ENCODE measurements at regions not wholly inside any gene's neighbourhood (a gene's known extent, or its start where the extent isn't known, plus 50 kb on each side); places are given as distances from the start of the nearest gene placed in this dataset.

DNA sequence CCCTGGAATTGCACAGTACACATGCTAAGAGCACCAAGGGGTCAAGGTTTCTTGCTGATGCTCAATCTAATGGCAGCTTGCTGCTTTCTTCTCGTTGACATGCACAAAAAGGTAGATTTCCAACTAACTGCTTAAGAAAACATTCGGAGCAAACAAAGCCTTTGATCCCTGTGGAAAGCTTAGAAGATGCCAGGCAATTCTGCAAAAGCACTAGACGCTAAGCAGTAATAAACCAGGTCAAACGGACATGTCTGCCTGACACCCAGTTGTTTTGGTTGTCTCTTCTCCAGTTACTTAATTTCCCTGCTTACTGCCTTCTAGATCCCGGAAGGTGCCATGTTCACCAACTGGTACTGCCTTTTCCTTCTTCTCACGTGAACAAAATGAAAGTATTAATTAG is 100.5 kb upstream of the TMCC3 start:
- DNase-seq (no peak), ATAC-seq (no peak)
- no peaks in the 10 kb centered on the region for H3K4me1 Mint-ChIP-seq (ENCODE audit: low read depth)

DNA sequence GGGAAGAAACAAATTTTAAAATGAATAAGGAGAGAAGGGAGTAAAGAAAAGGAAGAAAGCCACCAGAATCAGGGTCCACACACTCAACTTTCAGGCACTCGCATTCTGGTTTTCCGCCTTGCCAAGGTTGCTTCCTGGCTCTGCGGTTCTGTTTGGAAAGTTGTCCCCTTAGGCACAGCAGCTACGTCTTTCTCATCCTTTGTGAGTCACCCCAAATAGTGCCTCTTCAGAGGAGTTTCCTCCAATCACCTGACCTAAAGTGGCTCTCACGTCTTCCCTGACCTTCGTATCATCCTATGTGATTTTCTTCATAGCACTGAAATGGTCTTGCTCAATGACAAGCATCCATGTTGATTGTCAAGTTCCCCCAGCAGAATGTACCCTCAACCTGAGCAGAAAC is 99.5 kb upstream of the TMCC3 start:
- no peak for ATAC-seq
- Mint-ChIP-seq H3K36me3 (ENCODE audit: insufficient read depth) (no peaks in the 10 kb centered on the region), H3K27me3 (ENCODE audit: low read depth) (peaks cover 10% of the 10 kb centered on the region), H3K4me3 (no peak overlapping the region), H3K4me1 (ENCODE audit: low read depth) (no peaks in the 10 kb centered on the region), H3K9me3 (no peaks in the 10 kb centered on the region)
- no peak for DNase-seq

More for the DNA sequence above, 100.5 kb upstream of the TMCC3 start:
- Mint-ChIP-seq H3K9me3 (no peaks in the 10 kb centered on the region), H3K4me3 (no peak overlapping the region), H3K27me3 (ENCODE audit: low read depth) (peaks cover 11% of the 10 kb centered on the region), H3K36me3 (ENCODE audit: insufficient read depth) (no peaks in the 10 kb centered on the region)

DNA sequence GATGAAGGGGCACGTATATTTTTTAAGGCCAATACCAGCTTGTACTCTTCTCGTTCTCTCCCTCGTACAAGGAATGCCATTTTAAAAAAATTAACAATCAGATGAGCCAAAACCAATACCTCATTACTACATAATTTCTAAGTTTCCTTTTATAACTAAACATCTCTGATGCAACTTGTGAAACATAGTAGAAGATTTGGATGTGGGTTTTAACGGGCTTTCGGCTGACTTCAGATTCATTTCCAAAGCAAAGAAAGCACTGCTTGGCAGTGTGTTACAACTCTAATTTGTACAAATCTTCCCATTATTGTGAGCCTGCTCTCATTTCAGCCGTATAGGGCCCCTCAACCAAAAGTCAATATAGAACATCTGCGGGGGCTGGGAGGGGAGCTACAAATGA is 99.1 kb upstream of the TMCC3 start:
- Mint-ChIP-seq H3K27me3 (ENCODE audit: low read depth) (peaks cover 8% of the 10 kb centered on the region), H3K36me3 (ENCODE audit: insufficient read depth) (no peaks in the 10 kb centered on the region), H3K9me3 (no peaks in the 10 kb centered on the region), H3K4me3 (no peak overlapping the region), H3K4me1 (ENCODE audit: low read depth) (no peaks in the 10 kb centered on the region)
- ATAC-seq = no peak
- no peak for DNase-seq

DNA sequence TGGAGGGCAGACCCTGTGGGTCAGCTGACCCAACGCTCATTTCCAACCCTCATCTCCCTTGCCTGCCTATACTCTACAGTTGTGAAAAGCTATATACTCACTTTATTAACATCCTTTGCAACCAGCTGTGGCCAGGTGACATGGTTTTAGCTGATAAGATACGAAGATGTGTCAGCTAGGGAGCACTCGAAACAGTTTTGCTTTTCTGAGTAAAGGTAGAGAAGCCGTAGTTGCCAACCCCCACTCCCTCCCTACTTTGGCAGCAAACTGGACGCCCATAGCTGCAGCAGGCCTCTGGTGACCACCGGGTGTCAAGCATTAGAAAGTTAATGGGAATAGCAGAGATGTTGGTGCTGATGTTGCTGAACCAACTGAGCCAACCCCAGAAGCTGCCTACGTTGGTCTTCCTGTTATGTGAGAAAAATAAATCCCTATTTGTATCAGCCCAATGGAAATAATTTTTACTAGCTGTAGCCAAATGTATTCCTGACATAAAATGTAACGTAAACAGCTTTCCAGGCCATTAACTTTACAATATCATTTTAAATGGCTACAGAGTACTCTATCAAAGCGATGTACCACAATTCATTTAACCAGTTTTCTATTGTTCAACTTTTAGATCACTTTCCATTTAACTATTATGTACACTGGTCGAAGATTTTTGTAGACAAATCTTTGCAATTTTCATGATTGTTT is 98.5 kb upstream of the TMCC3 start:
- Mint-ChIP-seq H3K4me3 (no peak overlapping the region), H3K4me1 (ENCODE audit: low read depth) (no peaks in the 10 kb centered on the region), H3K27me3 (ENCODE audit: low read depth) (peaks cover 8% of the 10 kb centered on the region), H3K9me3 (no peaks in the 10 kb centered on the region), H3K36me3 (ENCODE audit: insufficient read depth) (no peaks in the 10 kb centered on the region)
- no peak for DNase-seq
- no peak for ATAC-seq

DNA sequence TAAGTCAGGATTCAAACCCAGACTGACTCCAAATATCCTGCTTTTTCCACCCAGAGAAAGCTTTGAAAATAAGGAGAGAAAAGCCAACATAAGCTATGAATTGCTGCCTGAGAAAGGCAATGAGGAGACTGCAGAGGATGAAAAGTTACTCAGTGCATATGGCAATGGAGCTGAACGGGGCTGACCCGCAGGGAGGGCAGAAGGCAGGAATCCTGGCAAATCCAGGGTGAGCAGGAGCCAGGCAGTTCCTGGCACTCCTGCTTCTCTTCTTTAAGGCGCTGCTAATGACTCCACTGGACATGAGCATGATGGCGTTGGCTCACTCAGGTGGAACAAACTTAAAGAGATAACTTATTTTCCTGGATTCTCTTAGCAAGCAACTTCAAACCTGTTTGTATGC is 95.2 kb upstream of the TMCC3 start:
- Mint-ChIP-seq H3K27me3 (ENCODE audit: low read depth) (peaks cover 6% of the 10 kb centered on the region), H3K4me3 (no peak overlapping the region), H3K9me3 (no peaks in the 10 kb centered on the region), H3K4me1 (ENCODE audit: low read depth) (no peaks in the 10 kb centered on the region), H3K36me3 (ENCODE audit: insufficient read depth) (no peaks in the 10 kb centered on the region)
- DNase-seq (no peak), ATAC-seq (no peak)

DNA sequence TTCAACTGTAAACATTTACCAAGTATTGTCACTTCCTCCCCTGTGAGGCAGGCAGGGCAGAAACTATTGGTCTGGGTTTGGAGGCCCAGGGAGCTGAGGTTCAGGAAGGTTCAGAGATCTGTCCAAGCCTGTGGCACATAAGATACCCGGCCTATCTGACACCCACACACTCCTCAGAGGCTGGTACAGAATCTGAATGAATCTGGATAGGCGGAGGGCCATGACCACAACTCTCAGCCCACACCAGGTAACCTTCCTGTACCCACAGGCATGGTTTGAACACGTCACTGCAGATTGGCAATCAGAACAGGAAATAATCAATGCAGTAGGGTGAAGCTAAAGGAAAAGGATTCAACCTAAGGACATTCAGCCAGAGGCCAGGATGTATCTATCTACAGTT is 92.8 kb upstream of the TMCC3 start:
- no peaks in the 10 kb centered on the region for H3K4me1 Mint-ChIP-seq (ENCODE audit: low read depth)
- no peak overlapping the region for H3K4me3 Mint-ChIP-seq
- peaks cover 13% of the 10 kb centered on the region for H3K27me3 Mint-ChIP-seq (ENCODE audit: low read depth)
- no peaks in the 10 kb centered on the region for H3K9me3 Mint-ChIP-seq
- no peak for ATAC-seq
- DNase-seq = no peak
- H3K36me3 Mint-ChIP-seq (ENCODE audit: insufficient read depth) = no peaks in the 10 kb centered on the region

DNA sequence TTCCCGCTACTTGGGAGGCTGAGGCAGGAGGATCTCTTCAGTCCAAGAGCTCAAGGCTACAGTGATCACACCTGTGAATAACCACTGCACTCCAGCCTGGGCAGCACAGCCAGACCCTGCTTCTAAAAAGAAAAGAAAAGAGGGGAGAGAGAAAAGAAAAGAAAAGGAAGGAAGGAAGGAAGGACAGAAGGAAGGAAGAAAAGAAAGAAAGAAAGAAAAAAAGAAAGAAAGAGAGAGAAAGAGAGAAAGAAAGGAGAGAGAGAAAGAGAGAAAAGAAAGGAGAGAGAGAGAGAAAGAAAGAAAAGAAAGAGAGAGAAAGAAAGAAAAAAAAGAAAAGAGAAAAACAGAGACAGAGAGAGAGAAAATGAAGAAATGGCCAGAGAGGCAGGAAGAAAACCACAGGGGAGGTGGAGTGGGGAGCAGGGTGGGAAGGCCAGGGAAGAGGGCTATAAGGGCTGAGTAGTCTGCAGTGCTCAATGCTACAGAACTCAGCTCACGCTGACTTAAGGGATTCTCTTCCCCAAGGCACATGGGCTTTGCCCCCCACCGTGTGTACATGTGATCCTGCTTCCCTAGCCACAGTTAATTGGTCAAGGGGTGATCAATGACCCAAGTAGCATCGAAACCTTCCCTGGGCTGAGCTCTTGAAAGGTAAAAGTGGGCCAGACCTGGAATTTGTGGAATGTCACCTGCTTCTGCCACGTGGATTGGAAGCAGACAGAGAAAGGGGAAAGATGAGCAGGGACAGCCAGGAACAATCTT is 90.4 kb upstream of the TMCC3 start:
- Mint-ChIP-seq H3K4me1 (ENCODE audit: low read depth) (no peaks in the 10 kb centered on the region), H3K27me3 (ENCODE audit: low read depth) (peaks cover 13% of the 10 kb centered on the region), H3K4me3 (no peak overlapping the region), H3K36me3 (ENCODE audit: insufficient read depth) (no peaks in the 10 kb centered on the region), H3K9me3 (no peaks in the 10 kb centered on the region)
- ATAC-seq (no peak), DNase-seq (no peak)

DNA sequence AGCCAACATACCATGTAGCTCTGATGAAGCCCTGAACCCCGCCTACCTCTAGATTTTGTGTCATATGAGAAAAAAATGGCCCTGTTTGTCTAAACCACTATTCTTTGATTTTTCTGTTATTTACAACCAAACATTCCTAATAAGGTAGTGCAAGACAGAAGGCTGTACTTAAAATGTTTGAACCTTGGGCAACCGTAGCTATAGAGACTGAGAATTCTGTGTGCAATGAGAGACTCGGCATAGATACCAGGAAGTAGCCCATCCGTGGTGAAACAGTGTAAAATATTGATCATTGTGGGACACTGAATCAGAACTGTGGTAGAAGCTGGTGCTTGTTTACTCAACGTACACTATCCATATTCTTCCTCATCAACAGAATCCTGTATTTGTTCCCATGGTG is 86.5 kb upstream of the TMCC3 start:
- Mint-ChIP-seq H3K4me1 (ENCODE audit: low read depth) (no peaks in the 10 kb centered on the region), H3K36me3 (ENCODE audit: insufficient read depth) (no peaks in the 10 kb centered on the region), H3K4me3 (no peak overlapping the region), H3K27me3 (ENCODE audit: low read depth) (peaks cover 13% of the 10 kb centered on the region), H3K9me3 (no peaks in the 10 kb centered on the region)
- DNase-seq (no peak), ATAC-seq (no peak)

DNA sequence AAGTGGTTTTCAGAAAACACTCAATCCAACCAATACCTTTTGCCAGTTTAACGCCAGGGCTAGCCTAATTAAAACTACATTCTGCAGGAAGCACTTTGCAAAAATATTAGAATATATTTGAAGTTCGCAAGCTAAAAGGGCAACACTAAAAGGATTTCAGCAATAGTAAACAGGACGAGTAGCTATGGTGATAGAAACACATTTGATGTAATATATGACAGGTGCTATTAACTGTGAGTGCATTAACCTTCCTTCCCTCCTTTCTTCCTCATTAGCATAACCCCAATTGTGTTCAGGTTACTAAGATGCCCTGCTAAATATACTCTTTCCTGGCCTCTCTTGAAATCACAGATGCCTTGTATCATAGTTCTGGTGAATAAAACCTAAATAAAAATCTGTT is 85.6 kb upstream of the TMCC3 start:
- no peak overlapping the region for H3K4me3 Mint-ChIP-seq
- no peak for ATAC-seq
- H3K36me3 Mint-ChIP-seq (ENCODE audit: insufficient read depth) = no peaks in the 10 kb centered on the region
- no peaks in the 10 kb centered on the region for H3K9me3 Mint-ChIP-seq
- no peaks in the 10 kb centered on the region for H3K4me1 Mint-ChIP-seq (ENCODE audit: low read depth)
- H3K27me3 Mint-ChIP-seq (ENCODE audit: low read depth) = peaks cover 9% of the 10 kb centered on the region
- DNase-seq = no peak

DNA sequence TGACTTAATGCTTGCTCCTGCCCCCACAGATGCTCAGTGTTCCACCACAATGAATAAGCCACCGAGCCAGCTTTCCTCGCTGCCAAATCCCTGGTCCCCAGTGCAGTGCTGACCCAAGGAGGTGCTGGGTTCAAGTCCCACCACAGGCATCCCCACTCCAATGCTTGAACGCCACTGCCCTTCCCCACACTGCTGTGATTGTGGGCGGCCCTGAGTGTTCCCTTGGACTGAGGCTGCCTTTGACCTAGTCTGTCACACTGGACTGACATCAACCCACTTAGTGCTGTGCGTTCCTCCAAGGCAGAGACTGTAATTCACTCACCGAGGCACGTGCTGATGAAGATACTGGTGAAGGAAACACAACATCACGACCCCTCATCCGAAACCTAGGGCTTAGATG is 83.4 kb upstream of the TMCC3 start:
- no peaks in the 10 kb centered on the region for H3K9me3 Mint-ChIP-seq
- no peaks in the 10 kb centered on the region for H3K4me1 Mint-ChIP-seq (ENCODE audit: low read depth)
- no peaks in the 10 kb centered on the region for H3K36me3 Mint-ChIP-seq (ENCODE audit: insufficient read depth)
- H3K27me3 Mint-ChIP-seq (ENCODE audit: low read depth) = no peaks in the 10 kb centered on the region
- DNase-seq (no peak), ATAC-seq (no peak)
- no peak overlapping the region for H3K4me3 Mint-ChIP-seq

DNA sequence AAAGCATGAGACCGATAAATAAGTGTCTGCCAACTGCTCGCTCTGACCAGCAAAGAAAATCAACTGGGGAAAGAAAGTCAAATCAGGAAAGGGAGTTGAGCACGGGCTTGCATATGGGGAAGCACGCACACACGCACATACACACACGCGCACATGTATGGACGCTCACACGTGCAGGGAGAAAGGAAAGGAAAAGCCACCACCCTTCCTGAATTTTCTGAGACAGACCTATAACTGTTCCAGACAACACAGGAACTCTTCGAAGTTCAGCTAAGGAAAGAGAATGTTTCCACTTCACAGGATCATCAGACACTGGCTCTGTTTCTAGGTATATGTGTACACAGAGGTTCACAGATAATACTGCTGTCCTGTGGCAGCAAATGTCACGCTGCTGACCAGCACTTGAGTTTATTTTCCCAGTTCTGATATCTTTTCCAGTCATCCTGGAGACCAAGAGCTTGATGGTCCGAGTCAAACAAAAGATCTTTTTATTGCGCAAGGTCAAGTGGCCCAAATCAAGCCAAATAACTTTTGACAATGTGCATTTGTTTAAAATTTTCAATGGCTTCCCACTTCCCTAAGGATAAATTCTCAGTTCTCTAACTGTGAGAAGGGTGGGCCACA is 82.1 kb upstream of the TMCC3 start:
- Mint-ChIP-seq H3K9me3 (no peaks in the 10 kb centered on the region), H3K27me3 (ENCODE audit: low read depth) (no peaks in the 10 kb centered on the region), H3K4me3 (no peak overlapping the region), H3K36me3 (ENCODE audit: insufficient read depth) (no peaks in the 10 kb centered on the region), H3K4me1 (ENCODE audit: low read depth) (no peaks in the 10 kb centered on the region)
- ATAC-seq (no peak), DNase-seq (no peak)

DNA sequence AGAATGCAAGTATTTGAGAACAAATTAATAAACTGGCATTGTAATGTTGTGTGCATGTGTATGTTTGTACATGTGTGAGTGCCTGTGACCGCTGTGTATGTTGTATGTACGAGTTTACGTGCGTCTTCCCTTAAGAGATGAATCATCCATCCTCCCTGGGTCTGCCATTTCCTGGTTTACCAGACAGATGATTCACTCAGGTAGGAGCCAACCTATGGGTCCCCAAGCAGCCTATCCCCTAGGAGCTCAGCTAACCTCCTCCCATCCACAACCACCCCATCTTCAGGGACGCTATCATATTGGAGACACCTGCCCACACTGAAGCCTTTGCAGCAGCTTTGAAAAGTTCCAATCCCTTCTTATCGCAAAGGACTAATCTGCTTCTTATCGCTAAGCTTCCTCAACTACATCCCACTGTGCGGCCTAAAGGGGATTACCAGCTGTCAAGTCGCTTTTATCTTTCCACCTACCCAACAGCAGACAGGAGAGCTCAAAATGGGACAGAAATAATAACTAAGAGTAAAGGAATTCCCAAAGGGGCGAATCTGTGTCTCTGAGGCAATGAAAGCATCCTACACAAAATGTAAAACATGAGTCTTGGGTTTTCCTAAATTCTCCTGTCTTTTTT is 81.5 kb upstream of the TMCC3 start:
- Mint-ChIP-seq H3K36me3 (ENCODE audit: insufficient read depth) (no peaks in the 10 kb centered on the region), H3K9me3 (no peaks in the 10 kb centered on the region), H3K27me3 (ENCODE audit: low read depth) (no peaks in the 10 kb centered on the region), H3K4me3 (no peak overlapping the region), H3K4me1 (ENCODE audit: low read depth) (no peaks in the 10 kb centered on the region)
- no peak for DNase-seq
- no peak for ATAC-seq

DNA sequence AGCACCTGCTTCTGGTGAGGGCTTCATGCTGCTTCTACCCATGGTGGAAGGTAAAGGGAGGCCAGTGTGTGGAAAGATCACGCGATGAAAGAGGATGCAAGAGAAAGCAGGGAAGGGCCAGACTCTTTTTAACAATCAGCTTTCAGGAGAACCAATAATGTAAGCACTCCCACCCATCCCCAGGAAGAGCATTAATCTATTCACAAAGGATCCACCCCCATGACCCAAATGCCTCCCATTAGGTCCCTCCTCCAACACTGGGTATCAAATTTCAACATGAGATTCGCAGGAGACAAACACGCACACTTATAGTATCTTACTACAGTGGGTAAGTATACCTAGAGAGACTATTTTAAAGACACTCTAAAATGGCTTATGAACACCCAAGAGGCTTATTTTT is 80.5 kb upstream of the TMCC3 start:
- Mint-ChIP-seq H3K4me3 (no peak overlapping the region), H3K27me3 (ENCODE audit: low read depth) (peaks cover 2% of the 10 kb centered on the region), H3K9me3 (no peaks in the 10 kb centered on the region), H3K4me1 (ENCODE audit: low read depth) (no peaks in the 10 kb centered on the region), H3K36me3 (ENCODE audit: insufficient read depth) (no peaks in the 10 kb centered on the region)
- ATAC-seq = no peak
- no peak for DNase-seq

DNA sequence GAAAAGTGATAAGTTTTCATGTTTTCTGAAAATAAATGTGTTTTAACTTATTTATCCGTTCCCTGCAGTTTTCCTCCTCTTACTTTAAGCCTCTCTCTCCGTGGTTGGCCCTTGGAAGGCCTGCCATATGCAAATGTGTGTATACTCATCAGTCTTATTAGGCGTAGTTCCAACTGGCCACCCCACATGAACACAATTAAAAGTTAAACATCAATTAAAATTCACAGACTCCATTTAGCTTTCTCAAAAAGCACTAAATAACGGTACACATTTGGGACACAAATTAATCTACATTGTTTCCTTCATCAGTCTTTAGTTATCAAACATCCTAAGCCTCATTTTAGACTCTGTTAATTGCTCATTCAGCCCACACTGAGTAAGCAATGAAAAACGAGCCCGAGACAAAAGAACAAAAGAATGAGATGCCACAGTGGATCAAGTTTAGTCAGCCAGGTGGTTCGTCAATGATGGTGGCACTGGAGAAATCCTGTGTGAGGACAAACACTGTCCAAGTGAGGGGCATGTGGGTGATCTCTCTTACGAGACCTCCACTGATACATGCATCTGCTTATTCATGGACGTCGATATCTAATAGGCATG is 76.0 kb upstream of the TMCC3 start:
- DNase-seq = no peak
- no peaks in the 10 kb centered on the region for H3K9me3 Mint-ChIP-seq
- no peaks in the 10 kb centered on the region for H3K4me1 Mint-ChIP-seq (ENCODE audit: low read depth)
- ATAC-seq = no peak
- H3K36me3 Mint-ChIP-seq (ENCODE audit: insufficient read depth) = no peaks in the 10 kb centered on the region
- no peak overlapping the region for H3K4me3 Mint-ChIP-seq
- H3K27me3 Mint-ChIP-seq (ENCODE audit: low read depth) = peaks cover 2% of the 10 kb centered on the region

Measured in activated T-cell treated with anti-CD3 and anti-CD28 coated beads, Interleukin-2, amount 50 U/mL, for 4 hours (primary cell).